ENCODE measurements at regions not wholly inside any gene's neighbourhood (a gene's known extent, or its start where the extent isn't known, plus 50 kb on each side); places are given as distances from the start of the nearest gene placed in this dataset.

- TF ChIP-seq CTCF (IDR thresholded peaks at IDR 0.05; ENCODE audit: low read length) = no peak
- no peak for TF ChIP-seq EZH2 (optimal IDR thresholded peaks at IDR 0.05; ENCODE audit: low read depth, low read length)
- TF ChIP-seq EZH2phosphoT487 (IDR thresholded peaks at IDR 0.05; ENCODE audit: low read length) = no peak
Measured at GRCh38 chr5:62152394-62153087, 153.5 kb upstream of the KIF2A start.
